B cell (primary cell): ENCODE measurements at regions not wholly inside any gene's neighbourhood (a gene's known extent, or its start where the extent isn't known, plus 50 kb on each side); places are given as distances from the start of the nearest gene placed in this dataset.

Experiments used
- ATAC-seq: fragments of 200-7000 bp; cut with Tn5 transposase; one replicate; pipeline ENCODE4 v1.10.0; 2021; ENCODE audit warnings: low read depth, mild to moderate bottlenecking, moderate number of reproducible peaks, moderate library complexity
- CTCF ChIA-PET: fragments of 350-600 bp; sonication (Branson Sonifier 250); formaldehyde crosslinking; loops from one replicate; lab custom pipeline; 2021; ENCODE audit warnings: antibody characterized with exemption, inconsistent platforms; lab: Charles Lee
- POLR2A ChIA-PET: fragments of 350-600 bp; sonication (Branson Sonifier 250); formaldehyde crosslinking; loops from one replicate; lab custom pipeline; 2021; ENCODE audit warnings: antibody characterized with exemption; lab: Charles Lee
- DNase-seq: peaks from one replicate; pipeline ENCODE4 v3.0.0; 2013
- H2AFZ ChIP-seq: 2 replicates; pipeline ENCODE4 v1.6.1; 2012; ENCODE audit warnings: mild to moderate bottlenecking, low read depth, low read length; ENCODE audit not compliant: insufficient read depth, poor library complexity, severe bottlenecking
- H3K27ac ChIP-seq, 2 donors: 1 replicate in 1 of 2; 2 replicates in 1 of 2; pipeline ENCODE4 v1.5.1; 2012 to 2013; ENCODE audit warnings: low read length in 2 of 2, mild to moderate bottlenecking in 2 of 2, moderate library complexity in 1 of 2
- H3K27me3 ChIP-seq, 4 experiments: fragments of 200-600 bp in 1 of 4; sonication (generic) in 1 of 4; replicated peaks in 1 of 4; 1 replicate in 2 of 4; 2 replicates in 2 of 4; pipeline versions ENCODE4 v1.6.1 to v1.7.0; 2013 to 2016; ENCODE audit warnings: low read length in 3 of 4, mild to moderate bottlenecking in 2 of 4, mixed read lengths in 1 of 4, moderate library complexity in 1 of 4; ENCODE audit not compliant: insufficient read depth in 4 of 4, control insufficient read depth in 3 of 4; ENCODE audit errors: control extremely low read depth in 1 of 4
- H3K36me3 ChIP-seq, 2 experiments: replicated peaks in 1 of 2; 1 replicate in 1 of 2; 2 replicates in 1 of 2; pipeline versions ENCODE4 v1.6.1 to v1.7.1; 2013; ENCODE audit warnings: low read length in 1 of 2; ENCODE audit not compliant: insufficient read depth in 2 of 2, control insufficient read depth in 1 of 2; ENCODE audit errors: control extremely low read depth in 1 of 2, extremely low read depth in 1 of 2
- H3K4me1 ChIP-seq, 2 donors: fragments of 200-600 bp in 1 of 2; sonication (generic) in 1 of 2; 1 replicate in 1 of 2; 2 replicates in 1 of 2; pipeline versions ENCODE4 v1.5.1 to v1.6.1; 2013 to 2017; ENCODE audit warnings: low read length in 2 of 2; ENCODE audit not compliant: control insufficient read depth in 2 of 2, insufficient read depth in 2 of 2
- H3K4me2 ChIP-seq: replicated peaks from 2 replicates; pipeline ENCODE3; 2012; ENCODE audit warnings: mild to moderate bottlenecking, low read depth, low read length; ENCODE audit not compliant: poor library complexity, severe bottlenecking
- H3K4me3 ChIP-seq, 5 experiments: fragments of 200-600 bp in 1 of 5; sonication (generic) in 1 of 5; 1 replicate in 3 of 5; 2 replicates in 2 of 5; pipeline versions ENCODE4 v1.5.1 to v1.7.0; 2011 to 2016; ENCODE audit warnings: low read length in 4 of 5, mild to moderate bottlenecking in 4 of 5, low read depth in 2 of 5, control low read depth in 1 of 5, moderate library complexity in 1 of 5; ENCODE audit not compliant: insufficient read depth in 1 of 5; ENCODE audit errors: control extremely low read depth in 1 of 5, extremely low read depth in 1 of 5
- H3K79me2 ChIP-seq: fragments of 200-600 bp; sonication (generic); one replicate; pipeline ENCODE4 v1.6.0; 2016; ENCODE audit warnings: low read length; ENCODE audit not compliant: control insufficient read depth, insufficient read depth
- H3K9ac ChIP-seq: fragments of 200-600 bp; sonication (generic); 2 replicates; pipeline ENCODE4 v1.6.1; 2017; ENCODE audit warnings: mild to moderate bottlenecking, low read length, moderate library complexity
- H3K9me3 ChIP-seq, 3 donors: one replicate each; pipeline versions ENCODE4 v1.6.1 to v1.7.1; 2013; ENCODE audit warnings: low read length in 2 of 3; ENCODE audit not compliant: control insufficient read depth in 2 of 3, insufficient read depth in 1 of 3; ENCODE audit errors: control extremely low read depth in 1 of 3
- H4K20me1 ChIP-seq: 2 replicates; pipeline ENCODE4 v1.6.0; 2012; ENCODE audit warnings: mild to moderate bottlenecking, low read length; ENCODE audit not compliant: insufficient read depth, control insufficient read depth, poor library complexity, severe bottlenecking
- H3K27ac Mint-ChIP-seq: one replicate; pipeline ENCODE4 v1.8.0; 2021; ENCODE audit warnings: mixed read lengths
- H3K27me3 Mint-ChIP-seq: one replicate; pipeline ENCODE4 v1.8.0; 2021; ENCODE audit warnings: mixed read lengths
- H3K4me1 Mint-ChIP-seq: one replicate; pipeline ENCODE4 v1.8.0; 2021; ENCODE audit warnings: mixed read lengths
- H3K4me3 Mint-ChIP-seq: one replicate; pipeline ENCODE4 v1.8.0; 2021; ENCODE audit warnings: mixed read lengths
- H3K9me3 Mint-ChIP-seq: one replicate; pipeline ENCODE4 v1.8.0; 2022; ENCODE audit warnings: mixed read lengths; ENCODE audit not compliant: insufficient read depth
- EZH2 ChIP-seq: IDR thresholded peaks from 2 replicates; pipeline ENCODE4 v1.6.1; 2012; ENCODE audit warnings: borderline replicate concordance, low read depth, mild to moderate bottlenecking, moderate library complexity, low read length; ENCODE audit not compliant: insufficient read depth, poor library complexity, severe bottlenecking
- WGBS: methylation state at CpG from one replicate; pipeline ENCODE4 v1.1.5; 2013; ENCODE audit warnings: missing lambda C conversion rate; ENCODE audit not compliant: insufficient coverage; 5-methylcytosine and 5-hydroxymethylcytosine counted together
- intact Hi-C: fragments of 100-400 bp; cut with micrococcal nuclease; formaldehyde crosslinking; loops from one replicate; pipeline ENCODE4 v1.10.0; 2022
- TF ChIP-seq, protein P1 (sequence below): fragments of 200-600 bp; IDR thresholded peaks from one replicate; pipeline ENCODE4 v1.8.0; 2022; ENCODE audit warnings: antibody characterized with exemption, mild to moderate bottlenecking

DNA sequence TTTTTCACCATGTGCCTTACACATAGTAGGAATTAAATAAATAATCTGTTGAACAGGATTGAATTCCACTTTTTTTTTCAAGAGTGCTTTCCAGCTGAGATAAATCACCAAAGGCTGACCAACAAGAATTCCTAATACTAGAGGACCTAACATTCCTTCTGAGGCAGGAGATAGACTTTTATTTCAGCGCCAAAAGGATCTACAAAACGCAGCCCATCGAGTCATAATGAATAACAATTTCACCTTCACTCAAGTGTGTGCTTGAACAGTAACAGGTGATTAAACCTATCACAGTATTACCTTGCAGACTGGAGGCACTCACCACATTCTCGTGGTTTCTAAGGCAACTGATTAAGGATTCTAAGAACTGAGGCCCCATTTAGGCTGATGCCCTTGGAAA lies 224.3 kb upstream of the ATP2B1 start:
- POLR2A ChIA-PET = no interaction called here
- Histone ChIP-seq H3K9ac (no peak overlapping the region), H3K4me1 (peaks cover 37 to 56% of the 10 kb centered on the region in 2 donors), H3K79me2 (peaks cover 17% of the 10 kb centered on the region), H3K27me3 (no peaks in the 10 kb centered on the region), H4K20me1 (no peaks in the 10 kb centered on the region), H3K4me2 (no peak overlapping the region), H3K27ac (peak overlapping the region in 1 of 2 donors; percentile 40), H3K36me3 (no peaks in the 10 kb centered on the region), H2AFZ (no peak overlapping the region), H3K9me3 (no peaks in the 10 kb centered on the region), H3K4me3 (peak overlapping the region in 1 of 5 experiments; percentile 3)
- peaks cover 3% of the 10 kb centered on the region for H3K9me3 Mint-ChIP-seq
- CTCF ChIA-PET = interaction anchor here (0.8 to 1.5 kb wide), 3 partner anchors 10 to 18 kb away, joined by 3 to 7 read pairs (median 5); no protein-coding TSS in a partner anchor
- TF ChIP-seq EZH2 = no peak
- TF ChIP-seq, protein P1, sequence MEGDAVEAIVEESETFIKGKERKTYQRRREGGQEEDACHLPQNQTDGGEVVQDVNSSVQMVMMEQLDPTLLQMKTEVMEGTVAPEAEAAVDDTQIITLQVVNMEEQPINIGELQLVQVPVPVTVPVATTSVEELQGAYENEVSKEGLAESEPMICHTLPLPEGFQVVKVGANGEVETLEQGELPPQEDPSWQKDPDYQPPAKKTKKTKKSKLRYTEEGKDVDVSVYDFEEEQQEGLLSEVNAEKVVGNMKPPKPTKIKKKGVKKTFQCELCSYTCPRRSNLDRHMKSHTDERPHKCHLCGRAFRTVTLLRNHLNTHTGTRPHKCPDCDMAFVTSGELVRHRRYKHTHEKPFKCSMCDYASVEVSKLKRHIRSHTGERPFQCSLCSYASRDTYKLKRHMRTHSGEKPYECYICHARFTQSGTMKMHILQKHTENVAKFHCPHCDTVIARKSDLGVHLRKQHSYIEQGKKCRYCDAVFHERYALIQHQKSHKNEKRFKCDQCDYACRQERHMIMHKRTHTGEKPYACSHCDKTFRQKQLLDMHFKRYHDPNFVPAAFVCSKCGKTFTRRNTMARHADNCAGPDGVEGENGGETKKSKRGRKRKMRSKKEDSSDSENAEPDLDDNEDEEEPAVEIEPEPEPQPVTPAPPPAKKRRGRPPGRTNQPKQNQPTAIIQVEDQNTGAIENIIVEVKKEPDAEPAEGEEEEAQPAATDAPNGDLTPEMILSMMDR = no peak
- intact Hi-C loops = no loop called here
- no peak for ATAC-seq
- WGBS = 68% methylated on average over 3 of the region's 4 CpGs
- peaks cover 65% of the 10 kb centered on the region for H3K4me1 Mint-ChIP-seq
- no peaks in the 10 kb centered on the region for H3K27me3 Mint-ChIP-seq
- peak overlapping the region; percentile 32 for H3K27ac Mint-ChIP-seq
- DNase-seq = no peak
- no peak overlapping the region for H3K4me3 Mint-ChIP-seq

DNA sequence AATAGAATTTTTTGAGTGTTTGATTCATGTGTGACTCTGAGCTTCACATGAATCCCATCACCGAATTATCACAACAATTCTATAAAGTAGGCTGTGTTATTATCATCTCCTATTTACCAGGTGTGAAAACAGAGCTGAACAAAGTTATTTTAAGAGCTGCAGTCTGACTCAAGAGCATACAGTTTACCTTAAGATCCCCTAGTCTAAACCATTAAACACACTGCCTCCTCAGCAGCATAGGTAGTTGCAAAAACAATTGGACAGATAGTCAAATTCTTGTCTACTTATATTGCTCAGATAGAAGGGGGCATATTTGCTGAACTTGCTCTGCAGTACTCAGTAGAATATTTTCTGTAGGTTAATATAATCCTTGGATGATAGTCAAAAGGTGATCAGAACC lies 219.8 kb upstream of the ATP2B1 start:
- no CpG with 5 or more reads among the region's 1 CpG for WGBS
- H3K36me3 ChIP-seq = no peaks in the 10 kb centered on the region
- peak overlapping the region; percentile 96 to 97 for H3K27ac ChIP-seq
- intact Hi-C loops = loop anchor here (5.0 kb wide), 1 partner anchor 34 kb away; no protein-coding TSS in a partner anchor
- TF ChIP-seq, protein P1 = no peak
- TF ChIP-seq EZH2 = no peak
- ATAC-seq = no peak
- H3K4me1 ChIP-seq = peaks cover 24 to 42% of the 10 kb centered on the region in 2 donors
- peaks cover 0 to 4% (median 0%) of the 10 kb centered on the region in 3 donors for H3K9me3 ChIP-seq
- H3K9me3 Mint-ChIP-seq = peaks cover 6% of the 10 kb centered on the region
- POLR2A ChIA-PET = interaction anchor here (1.3 to 3.5 kb wide), 5 partner anchors 9 to 219 kb away, joined by 4 to 67 read pairs (median 7); partner anchors contain the start of gene ATP2B1
- H3K27me3 ChIP-seq = no peaks in the 10 kb centered on the region
- CTCF ChIA-PET = interaction anchor here (0.9 to 3.9 kb wide), 13 partner anchors 9 to 385 kb away, joined by 3 to 24 read pairs (median 9); partner anchors contain the start of gene ATP2B1
- H3K27ac Mint-ChIP-seq = peak overlapping the region; percentile 97
- H3K4me3 Mint-ChIP-seq = peak overlapping the region; percentile 87
- peaks cover 17% of the 10 kb centered on the region for H3K79me2 ChIP-seq
- no peaks in the 10 kb centered on the region for H4K20me1 ChIP-seq
- peak overlapping the region; percentile 73 for H3K4me2 ChIP-seq
- H2AFZ ChIP-seq = peak overlapping the region; percentile 5
- peak; percentile 29 for DNase-seq
- H3K9ac ChIP-seq = peak overlapping the region; percentile 77
- peak overlapping the region; percentile 26 to 83 (median 57) for H3K4me3 ChIP-seq
- H3K4me1 Mint-ChIP-seq = peaks cover 54% of the 10 kb centered on the region
- no peaks in the 10 kb centered on the region for H3K27me3 Mint-ChIP-seq
